Right renal cortex interstitium (tissue), 3 donors: ENCODE measurements at regions not wholly inside any gene's neighbourhood (a gene's known extent, or its start where the extent isn't known, plus 50 kb on each side); places are given as distances from the start of the nearest gene placed in this dataset.

Experiments
- DNase-seq, 3 donors: peaks; one replicate each; pipeline ENCODE4 v3.0.0-alpha.2; 2013; ENCODE audit warnings: low read depth in 3 of 3, low spot score in 2 of 3

DNA sequence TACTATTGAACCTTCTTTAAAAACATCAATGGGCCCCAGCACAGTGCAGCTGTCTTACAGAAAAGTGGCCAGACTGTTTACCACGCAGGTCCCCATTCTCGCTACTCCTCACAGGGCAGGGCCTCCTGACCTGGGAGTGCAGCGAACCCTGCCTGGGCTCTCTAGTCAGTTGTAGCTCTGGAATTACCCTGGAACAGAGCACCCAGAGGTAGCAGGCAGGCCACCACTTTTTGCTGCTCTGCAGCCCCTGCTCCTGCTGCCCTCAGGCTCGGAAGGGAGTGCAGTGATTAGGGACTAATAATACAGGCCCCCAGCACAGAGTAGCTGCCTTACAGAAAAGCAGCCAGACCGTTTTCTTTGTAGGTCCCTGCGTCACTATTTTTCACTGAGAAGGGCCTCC lies 1563.0 kb downstream of the SUCLG1 start:
- DNase-seq: no peak

DNA sequence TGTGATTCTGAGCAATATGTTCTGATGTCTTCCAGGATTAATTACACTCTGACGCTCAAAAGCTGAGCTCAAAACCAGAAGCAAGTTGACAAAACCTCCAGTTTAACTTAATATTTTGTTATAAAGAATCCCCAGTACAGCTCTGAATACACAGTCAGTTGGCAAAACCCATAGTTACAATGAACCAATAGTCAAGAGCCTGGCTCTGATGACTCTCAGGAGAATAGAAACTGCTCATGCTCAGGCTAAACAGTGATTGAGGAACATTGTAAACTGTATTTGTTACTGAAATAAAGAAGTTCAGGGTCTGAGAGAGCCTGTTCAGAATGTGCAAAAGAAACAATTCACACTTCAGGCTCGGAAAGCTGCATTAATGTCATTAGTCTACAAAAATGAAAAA lies 1565.9 kb downstream of the SUCLG1 start:
- no peak for DNase-seq

DNA sequence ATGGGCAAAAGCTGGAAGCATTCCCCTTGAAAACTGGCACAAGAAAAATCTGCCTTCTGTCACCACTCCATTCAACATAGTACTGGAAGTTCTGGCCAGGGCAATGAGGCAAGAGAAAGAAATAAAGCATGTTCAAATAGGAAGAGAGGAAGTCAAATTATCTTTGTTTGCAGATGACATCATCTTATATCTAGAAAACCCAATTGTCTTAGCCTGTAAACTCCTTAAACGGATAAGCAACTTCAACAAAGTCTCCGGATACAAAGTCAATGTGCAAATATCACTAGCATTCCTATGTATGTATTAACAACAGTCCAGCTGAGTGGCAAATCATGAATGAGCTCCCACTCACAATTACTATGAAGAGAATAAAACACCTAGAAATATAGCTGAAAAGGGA lies 1579.3 kb downstream of the SUCLG1 start:
- DNase-seq: no peak

DNA sequence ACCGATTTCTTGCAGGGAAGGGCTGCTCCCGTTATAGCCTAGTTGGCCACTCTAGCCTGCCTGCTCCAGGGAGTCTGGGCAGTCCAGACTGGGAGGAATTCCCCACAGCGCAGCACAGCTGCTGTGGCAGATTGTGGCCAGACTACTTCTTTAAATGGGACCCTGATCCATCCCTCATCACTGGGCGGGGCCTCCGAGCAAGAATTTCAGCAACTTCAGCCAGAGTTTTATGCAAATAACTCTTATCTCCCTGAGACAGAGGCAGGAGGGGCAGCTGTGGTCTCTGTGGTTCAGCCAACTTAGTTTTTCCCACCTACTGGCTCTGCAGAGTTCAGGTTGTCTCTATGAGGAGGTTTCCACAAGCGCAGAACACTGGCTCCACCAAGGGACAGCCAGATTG lies 1583.2 kb downstream of the SUCLG1 start:
- no peak for DNase-seq

DNA sequence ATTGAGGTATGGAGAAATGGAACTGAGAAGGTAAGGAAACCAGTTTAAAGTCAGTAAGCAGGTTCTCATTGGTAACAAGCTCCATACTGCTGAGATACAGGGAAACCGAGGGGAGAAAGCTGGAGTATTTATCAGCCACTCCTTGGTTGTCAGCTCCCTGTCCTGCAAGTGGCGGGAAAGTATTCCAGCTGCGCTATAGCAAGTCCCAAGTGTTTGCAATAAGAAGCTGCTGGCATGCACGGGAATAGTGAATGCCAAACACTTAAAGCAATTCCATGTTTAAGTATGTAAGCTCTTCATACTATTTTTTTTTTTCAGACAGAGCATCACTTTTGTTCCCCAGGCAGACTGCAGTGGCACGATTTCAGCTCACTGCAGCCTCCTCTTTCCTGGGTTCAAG lies 1601.1 kb downstream of the SUCLG1 start:
- no peak for DNase-seq

DNA sequence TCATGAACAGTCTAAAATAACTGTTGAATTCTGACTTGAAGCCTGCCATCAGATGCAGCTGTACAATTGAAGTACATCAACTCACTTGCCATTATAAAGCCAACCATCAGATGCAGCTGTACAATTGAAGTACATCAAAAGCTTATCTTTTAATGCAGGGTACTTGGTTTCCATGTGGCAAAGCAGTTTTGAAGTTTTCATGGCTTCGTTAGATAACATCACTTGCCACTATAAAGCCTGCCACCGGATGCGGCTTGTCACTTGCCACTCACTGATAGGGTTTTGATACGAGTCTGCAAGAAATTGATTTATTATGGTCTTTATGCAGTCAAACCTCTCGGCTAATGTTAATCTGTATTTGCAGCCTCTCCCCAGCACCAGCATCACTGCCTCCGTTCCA lies 1605.8 kb downstream of the SUCLG1 start:
- no peak for DNase-seq

DNA sequence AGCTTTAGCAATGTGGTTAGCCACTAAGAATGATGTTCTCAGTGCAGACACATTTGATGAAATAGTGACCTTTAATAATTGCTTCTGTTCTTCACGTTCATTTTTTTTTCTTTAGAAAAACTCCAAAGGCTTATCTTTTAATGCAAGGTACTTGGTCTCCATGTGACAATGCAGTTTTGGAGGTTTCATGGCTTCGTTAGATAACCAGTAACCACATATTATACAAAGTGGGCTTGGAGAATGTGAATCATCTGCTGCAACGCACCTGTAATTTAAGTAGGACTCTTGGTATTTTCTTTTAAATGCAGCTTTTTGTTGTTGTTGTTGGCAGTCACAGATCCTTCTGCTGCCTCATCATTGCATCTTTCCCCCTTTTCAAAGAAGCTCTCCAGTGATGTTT lies 1606.3 kb downstream of the SUCLG1 start:
- no peak for DNase-seq

DNA sequence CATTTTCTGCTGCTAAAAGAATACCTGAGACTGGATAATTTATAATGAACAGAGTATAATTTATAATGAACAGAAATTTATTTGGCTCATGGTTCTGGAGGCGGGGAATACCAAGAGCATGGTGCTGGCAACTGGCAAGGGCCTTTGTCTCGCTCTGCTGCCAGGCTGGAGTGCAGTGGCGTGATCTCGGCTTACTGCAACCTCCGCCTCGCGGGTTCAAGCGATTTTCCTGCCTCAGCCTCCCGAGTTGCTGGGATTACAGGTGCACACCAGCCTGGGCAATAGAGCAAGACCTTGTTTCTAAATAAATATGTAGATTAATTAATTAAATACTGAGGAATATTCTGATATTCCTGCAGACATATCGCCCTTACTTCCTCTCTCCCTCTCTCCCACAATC lies 1610.8 kb downstream of the SUCLG1 start:
- DNase-seq: no peak

DNA sequence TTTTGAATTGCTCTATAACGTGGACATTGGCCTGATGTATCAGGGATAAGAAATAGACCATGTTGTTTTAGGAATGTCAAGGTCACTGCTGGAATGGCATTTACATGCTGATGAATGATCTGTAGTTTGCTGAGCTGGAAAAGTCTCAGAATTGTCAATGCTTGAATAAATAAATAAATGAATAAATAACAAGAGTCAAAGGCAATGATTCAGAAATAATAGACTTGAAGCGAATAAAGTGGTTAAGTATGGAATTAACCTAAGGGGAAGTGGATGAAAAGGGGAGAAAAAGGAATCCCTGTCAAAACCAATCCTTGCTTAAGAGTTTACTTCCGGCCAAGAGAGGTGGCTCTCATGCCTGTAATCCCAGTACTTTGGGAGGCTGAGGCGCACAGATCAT lies 1620.0 kb downstream of the SUCLG1 start:
- DNase-seq: no peak

DNA sequence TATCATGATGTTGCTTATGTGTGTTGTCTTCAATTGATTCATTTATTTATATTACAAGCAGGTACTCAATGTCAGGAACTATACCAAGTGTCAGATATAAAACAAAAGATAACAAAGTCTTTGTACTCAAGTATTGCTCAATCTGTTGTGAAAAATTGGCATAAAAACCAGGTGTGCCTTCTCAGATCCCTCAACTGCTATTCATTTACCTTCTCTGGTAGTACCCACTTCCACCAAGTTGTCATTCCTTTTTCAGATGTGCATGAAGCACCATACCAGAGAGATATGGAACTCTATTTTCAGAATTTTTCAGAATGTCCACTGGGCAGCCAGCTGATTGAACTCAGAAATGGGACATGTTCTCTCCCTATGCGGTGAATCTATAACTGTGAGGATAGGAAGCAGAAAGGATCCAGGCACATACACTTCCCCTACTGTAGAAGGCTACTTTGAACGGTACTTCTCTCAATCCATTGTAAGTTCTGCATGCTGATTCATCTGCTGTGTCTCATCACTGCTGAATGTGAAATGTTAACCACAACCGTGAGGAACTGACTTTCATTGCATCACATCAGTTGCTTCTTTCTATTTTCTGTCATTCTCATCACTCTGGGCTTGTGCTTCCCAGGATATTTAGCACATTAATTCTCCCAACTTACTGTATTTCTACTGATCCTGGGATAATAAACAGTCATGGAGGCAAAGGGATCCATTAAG lies 1621.3 kb downstream of the SUCLG1 start:
- DNase-seq: no peak

DNA sequence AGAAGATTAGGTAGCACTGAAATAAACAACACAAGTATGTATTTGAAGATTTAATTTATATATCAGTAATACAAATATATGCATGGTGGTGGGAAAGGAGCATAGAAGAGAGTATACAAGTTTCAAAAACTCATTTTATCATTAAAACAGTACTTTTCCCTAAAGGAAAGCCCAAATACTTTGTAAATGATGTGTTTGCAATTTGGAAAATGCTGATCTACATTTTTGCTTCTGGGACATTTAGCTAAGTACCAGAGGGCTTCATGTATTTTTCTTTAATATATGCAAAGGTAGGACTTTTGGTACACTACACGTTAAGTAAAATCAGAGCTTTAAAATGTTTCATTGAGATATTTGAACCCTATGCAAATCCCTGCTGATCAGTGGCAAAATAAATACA lies 1624.2 kb downstream of the SUCLG1 start:
- no peak for DNase-seq

DNA sequence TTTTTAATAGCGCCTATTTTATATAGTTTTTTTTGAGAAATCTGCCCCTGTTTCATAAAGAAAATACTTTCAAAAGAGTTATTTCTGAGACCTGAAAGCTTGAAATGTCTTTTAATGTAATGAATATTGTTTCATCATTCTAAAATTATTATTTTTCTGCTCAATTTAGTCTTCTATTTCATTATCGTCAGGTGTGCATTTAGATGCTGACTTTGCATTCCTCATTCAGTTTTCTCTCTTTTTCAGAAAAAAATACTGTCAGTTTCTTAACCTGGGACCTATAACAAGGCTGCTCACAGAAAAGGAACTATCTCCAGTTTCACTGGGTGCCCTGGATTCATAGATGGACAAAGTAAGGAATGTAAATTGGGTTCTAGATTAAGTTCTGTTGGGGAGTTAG lies 1631.7 kb downstream of the SUCLG1 start:
- DNase-seq: no peak

DNA sequence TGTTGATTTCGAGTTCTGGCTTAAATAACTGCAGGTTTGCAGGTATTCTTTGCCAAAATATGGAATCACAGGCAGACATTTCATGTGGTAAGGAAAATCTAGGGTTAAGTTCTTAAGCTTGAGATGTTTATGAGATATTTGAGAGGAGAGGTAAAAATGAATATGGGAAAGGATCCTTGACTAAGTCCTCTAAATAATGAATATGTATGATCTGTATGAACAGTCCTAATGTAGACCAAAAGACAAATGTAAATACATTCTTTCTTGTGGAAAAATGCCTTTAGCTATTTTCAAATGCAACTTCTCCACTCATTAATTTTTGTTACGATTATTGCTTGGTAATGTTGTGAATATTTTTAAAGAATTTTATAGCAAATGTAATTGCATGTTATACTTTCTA lies 1632.6 kb downstream of the SUCLG1 start:
- no peak for DNase-seq

DNA sequence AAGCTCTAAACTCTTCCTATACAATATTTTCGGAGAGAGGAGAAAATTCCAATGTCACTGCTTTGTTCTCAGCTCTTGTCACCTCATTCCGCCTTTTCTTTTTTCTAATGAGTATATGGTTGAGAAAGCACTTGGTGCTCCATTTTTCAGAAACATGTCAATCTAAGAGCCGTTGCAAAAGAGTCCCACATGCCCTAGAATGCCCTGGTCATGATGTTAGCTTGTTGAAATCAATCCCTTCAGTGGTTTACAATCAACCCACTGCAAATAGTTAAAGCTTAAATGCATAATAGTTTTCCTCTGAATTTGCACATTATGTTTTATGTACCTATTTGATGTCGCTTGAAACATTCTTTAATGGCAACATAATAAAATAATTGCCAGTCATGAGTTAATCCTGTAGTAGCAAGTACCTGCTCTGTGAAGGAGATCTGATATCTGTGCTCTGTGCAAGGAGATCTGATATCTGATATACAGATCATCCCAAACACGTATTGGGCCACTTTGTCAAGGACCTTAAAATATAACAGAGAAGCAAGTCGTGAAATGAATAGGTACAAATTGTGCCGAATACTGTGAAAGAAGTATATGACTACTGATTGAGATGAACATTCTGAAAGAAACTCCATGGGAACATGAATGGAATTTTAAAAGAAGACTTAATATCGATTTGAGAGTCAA lies 1633.5 kb downstream of the SUCLG1 start:
- no peak for DNase-seq

DNA sequence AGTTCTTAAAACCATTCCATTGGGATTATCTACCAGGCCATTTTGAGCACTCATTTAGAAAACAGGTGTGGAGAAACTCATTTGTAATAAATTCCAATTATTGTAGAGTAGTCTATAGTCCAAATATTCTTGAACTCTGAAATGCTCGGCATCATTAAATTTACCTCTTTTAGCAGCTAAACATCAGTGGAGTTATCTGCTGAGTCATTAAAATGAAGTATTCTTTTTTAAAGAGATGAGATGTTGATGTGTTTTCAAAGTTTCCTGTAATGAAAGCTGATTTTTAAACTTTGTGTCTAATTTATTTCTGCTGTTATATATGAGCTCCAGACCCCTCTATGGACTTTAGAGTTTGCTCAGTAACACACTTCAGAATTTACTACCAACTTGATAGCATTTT lies 1635.2 kb downstream of the SUCLG1 start:
- DNase-seq: no peak

DNA sequence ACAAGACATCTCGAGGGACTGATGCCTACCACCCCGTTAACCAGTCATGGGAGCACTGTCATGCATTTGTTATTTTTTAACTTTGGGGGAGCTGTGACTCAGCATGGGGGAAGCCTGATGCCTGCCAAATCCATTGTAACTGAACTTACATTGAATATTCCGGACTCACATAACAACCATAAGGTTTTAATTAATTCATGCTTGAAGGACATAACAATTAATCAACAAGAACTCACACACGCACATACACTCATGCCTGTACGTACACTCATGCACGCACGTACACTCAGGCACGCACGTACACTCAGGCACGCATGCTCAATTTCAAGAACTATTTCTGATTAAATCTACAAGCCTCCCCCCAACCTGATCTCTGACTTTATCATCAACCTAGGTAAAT lies 1639.1 kb downstream of the SUCLG1 start:
- no peak for DNase-seq

DNA sequence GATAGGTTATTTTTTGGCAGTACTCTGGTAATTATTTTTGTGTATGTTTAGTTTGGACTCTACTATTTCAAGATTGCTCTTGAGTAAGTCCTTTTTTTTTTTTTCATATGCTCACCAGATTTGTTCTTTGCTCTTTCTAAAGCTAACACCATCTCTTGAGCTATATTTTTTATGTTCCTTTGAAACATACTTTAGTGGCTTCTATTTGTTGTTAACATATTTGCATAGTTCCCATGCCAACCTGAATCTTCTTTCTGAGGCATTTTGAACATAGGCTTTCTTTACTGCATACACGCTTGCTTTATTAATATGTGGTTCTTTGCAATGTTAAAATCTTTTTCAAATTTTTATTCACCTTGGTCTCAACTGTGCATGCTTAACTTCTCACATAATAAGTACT lies 1644.9 kb downstream of the SUCLG1 start:
- DNase-seq: no peak

DNA sequence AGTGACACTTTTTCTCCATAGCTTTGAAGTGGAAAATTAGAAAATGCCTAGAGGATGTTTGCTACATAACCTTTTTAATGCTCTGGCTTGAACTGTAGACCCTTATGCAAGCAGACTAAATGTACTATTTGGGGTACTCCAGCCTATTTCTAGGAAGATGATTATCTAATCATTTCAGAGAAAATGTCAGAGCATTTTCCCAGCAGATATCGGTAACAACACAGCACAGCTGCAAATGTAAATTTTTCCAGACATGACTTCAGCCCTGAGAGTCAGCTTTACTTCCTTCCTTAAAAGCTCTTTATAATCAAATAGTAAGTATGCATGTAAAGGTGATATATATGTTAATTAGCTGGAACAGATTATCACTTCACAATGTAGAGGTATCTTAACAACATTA lies 1647.1 kb downstream of the SUCLG1 start:
- no peak for DNase-seq

DNA sequence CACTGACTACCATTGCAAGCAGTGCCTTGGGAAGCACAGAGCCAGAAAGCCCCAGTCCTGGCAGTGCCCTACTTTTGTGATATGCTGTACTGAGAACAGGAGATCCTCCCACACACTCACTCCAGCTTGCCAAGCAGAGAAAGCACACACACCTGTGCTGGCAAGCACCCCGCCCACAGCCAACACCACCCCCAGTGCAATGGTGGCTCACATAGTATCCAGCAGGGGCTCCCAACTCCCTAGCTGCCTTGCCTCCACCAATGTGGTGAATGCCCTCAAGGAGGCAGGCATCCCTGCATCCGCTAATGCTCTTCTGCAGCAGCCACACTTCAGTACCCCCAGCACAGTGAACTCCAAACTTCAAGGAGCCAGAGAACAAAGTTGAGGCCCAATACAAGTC lies 1655.8 kb downstream of the SUCLG1 start:
- DNase-seq: no peak

DNA sequence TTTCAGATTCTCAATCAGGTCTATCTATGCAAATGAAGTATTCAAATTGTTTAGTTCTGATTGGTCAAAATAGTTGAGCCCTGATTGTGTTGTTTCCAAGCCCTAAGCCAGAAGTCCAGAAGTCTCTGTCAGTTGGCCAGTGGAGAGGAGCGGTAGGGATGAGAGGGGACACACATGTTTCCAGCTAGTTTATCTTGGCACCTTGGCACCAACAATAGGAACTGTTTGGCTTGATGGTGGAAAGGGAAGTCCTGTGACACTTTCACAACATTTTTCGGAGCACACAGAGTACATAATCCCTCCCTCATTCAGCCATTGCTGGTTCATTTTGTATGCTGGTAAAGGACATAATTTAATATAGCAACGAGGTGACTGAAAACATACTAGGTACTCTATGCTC lies 1661.6 kb downstream of the SUCLG1 start:
- DNase-seq: no peak

DNA sequence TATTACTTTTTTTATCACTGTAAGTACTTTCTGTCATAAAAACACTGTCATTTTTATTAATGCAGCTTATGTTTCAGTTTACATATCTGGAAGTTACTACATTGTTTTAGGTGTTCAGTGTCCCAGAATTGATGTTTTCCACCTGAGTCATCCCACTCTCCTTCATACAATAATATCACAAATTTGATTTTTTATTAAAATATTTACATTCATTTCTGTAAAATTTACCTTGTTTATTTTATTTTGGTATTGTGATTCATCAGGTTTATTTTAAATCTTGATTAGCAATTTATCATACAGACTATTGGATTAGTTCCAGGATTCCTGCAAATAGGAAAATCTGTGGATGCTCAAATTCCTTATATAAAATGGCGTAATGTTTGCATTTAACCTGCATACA lies 1662.9 kb downstream of the SUCLG1 start:
- DNase-seq: no peak

DNA sequence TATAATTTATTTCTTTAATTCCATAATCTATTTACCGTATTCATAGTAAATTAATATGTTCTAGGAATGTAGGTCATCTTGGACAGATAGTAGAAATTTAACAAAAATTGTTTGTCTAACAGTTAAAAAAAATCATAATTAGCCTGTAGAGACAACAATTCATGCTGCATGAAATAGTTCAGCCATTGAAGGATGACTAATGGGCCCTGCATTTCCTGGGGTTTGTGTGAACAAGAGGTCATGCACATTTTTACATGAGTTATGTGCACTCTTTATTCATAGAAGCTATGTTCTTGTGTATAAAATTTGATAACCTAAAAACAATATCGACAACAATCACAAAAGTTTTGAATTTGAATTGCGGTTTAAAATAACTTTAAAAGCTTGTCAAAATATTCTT lies 1663.6 kb downstream of the SUCLG1 start:
- no peak for DNase-seq
